ENCODE measurements at regions not wholly inside any gene's neighbourhood (a gene's known extent, or its start where the extent isn't known, plus 50 kb on each side); places are given as distances from the start of the nearest gene placed in this dataset.

DNA sequence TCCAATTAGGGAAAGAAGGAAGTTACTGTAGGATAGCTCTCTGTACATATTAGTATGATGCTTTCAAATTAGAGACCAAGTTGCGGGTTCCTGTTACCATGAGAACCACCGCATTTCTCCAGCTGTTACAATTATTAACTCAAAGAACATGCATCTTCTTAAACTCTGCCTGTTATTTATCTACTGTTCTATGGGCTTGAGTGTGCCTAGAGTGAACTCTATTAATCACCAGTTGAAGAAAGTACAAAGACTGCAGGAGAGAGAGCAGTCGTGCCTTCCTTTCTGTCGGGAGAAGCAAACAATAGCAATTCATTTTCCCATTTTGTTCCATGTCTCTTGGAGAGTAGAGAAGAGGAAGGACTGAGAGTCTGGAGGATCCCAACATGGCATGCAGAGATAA, 1071.2 kb downstream of the TYW1 start:
- no peak for TF ChIP-seq POLR2A (IDR thresholded peaks at IDR 0.05; ENCODE audit: control extremely low read depth in 1 of 2, low read depth in 2 of 2, low read length in 2 of 2)
- TF ChIP-seq JUND (IDR thresholded peaks at IDR 0.05; ENCODE audit: low read length): no peak
- no peak for TF ChIP-seq ATF2 (IDR thresholded peaks at IDR 0.05; ENCODE audit: low read length)
- no peak for TF ChIP-seq POLR2AphosphoS5 (IDR thresholded peaks at IDR 0.05; ENCODE audit: low read depth, low read length)

All from H1 (cell line).